ENCODE measurements at regions not wholly inside any gene's neighbourhood (a gene's known extent, or its start where the extent isn't known, plus 50 kb on each side); places are given as distances from the start of the nearest gene placed in this dataset.

- no peak for TF ChIP-seq CTCF (IDR thresholded peaks at IDR 0.05; ENCODE audit: low read depth, low read length, poor library complexity, severe bottlenecking)
- no peak for TF ChIP-seq EZH2phosphoT487 (IDR thresholded peaks at IDR 0.05; ENCODE audit: borderline replicate concordance, low read length)
- H3K27me3 ChIP-seq (ENCODE audit: control insufficient read depth, low read length): no peaks in the 10 kb centered on the region
- no peaks in the 10 kb centered on the region for H4K20me1 ChIP-seq (ENCODE audit: control insufficient read depth, insufficient read depth, low read depth, low read length)
- H3K4me2 ChIP-seq (ENCODE audit: low read length): no peak overlapping the region
- H3F3A ChIP-seq (ENCODE audit: control insufficient read depth, insufficient read depth): no peaks in the 10 kb centered on the region
- H3K9me3 ChIP-seq (ENCODE audit: control insufficient read depth, insufficient read depth, low read length): no peaks in the 10 kb centered on the region
- no peaks in the 10 kb centered on the region for H3K9me2 ChIP-seq (replicated peaks; ENCODE audit: control insufficient read depth, low read length)
- no peaks in the 10 kb centered on the region for H3K79me2 ChIP-seq (ENCODE audit: control insufficient read depth, low read length)
- no peaks in the 10 kb centered on the region for H3K36me3 ChIP-seq (ENCODE audit: control insufficient read depth, low read length)
- no peaks in the 10 kb centered on the region for H3K4me1 ChIP-seq (ENCODE audit: control insufficient read depth, low read length)
- no peak overlapping the region for H3K4me3 ChIP-seq (ENCODE audit: low read length)
- H3K27ac ChIP-seq (ENCODE audit: low read depth, low read length): no peak overlapping the region
These were observed 114.0 kb downstream of the DRD1 start for GRCh38 chr5:175329976-175330375.

DNA sequence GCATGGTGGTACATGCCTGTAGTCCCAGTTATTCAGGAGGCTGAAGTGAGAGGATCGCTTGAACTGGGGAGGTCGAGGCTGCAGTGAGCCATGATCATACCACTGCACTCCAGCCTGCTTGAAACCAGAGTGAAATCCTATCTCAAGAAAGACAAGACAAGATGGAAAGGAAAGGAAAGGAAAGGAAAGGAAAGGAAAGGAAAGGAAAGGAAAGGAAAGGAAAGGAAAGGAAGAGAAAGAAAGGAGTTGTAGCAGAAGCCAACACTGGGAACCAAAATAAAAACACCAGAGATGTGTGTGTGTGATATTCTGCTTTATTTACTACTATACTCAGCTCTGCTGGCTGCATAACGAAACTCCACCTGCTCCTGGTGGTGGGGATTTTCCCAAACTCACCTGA, 115.3 kb downstream of the DRD1 start:
- Histone ChIP-seq H3K9me3 (ENCODE audit: control insufficient read depth, insufficient read depth, low read length) (no peaks in the 10 kb centered on the region), H3K9me2 (replicated peaks; ENCODE audit: control insufficient read depth, low read length) (no peaks in the 10 kb centered on the region), H3K27ac (ENCODE audit: low read depth, low read length) (no peak overlapping the region), H3F3A (ENCODE audit: control insufficient read depth, insufficient read depth) (no peaks in the 10 kb centered on the region), H3K4me3 (ENCODE audit: low read length) (no peak overlapping the region), H3K27me3 (ENCODE audit: control insufficient read depth, low read length) (no peaks in the 10 kb centered on the region), H4K20me1 (ENCODE audit: control insufficient read depth, insufficient read depth, low read depth, low read length) (no peaks in the 10 kb centered on the region), H3K4me2 (ENCODE audit: low read length) (no peak overlapping the region), H3K4me1 (ENCODE audit: control insufficient read depth, low read length) (no peaks in the 10 kb centered on the region), H3K79me2 (ENCODE audit: control insufficient read depth, low read length) (no peaks in the 10 kb centered on the region), H3K36me3 (ENCODE audit: control insufficient read depth, low read length) (no peaks in the 10 kb centered on the region)
- TF ChIP-seq CTCF (IDR thresholded peaks at IDR 0.05; ENCODE audit: low read depth, low read length, poor library complexity, severe bottlenecking): no peak
- TF ChIP-seq EZH2phosphoT487 (IDR thresholded peaks at IDR 0.05; ENCODE audit: borderline replicate concordance, low read length): no peak

GRCh38 chr5:175328176-175328575, 115.8 kb downstream of the DRD1 start:
- Histone ChIP-seq H3K9me3 (ENCODE audit: control insufficient read depth, insufficient read depth, low read length) (no peaks in the 10 kb centered on the region), H3K27ac (ENCODE audit: low read depth, low read length) (no peak overlapping the region), H3K4me2 (ENCODE audit: low read length) (no peak overlapping the region), H3K36me3 (ENCODE audit: control insufficient read depth, low read length) (no peaks in the 10 kb centered on the region), H3F3A (ENCODE audit: control insufficient read depth, insufficient read depth) (no peaks in the 10 kb centered on the region), H3K27me3 (ENCODE audit: control insufficient read depth, low read length) (no peaks in the 10 kb centered on the region), H3K9me2 (replicated peaks; ENCODE audit: control insufficient read depth, low read length) (no peaks in the 10 kb centered on the region), H3K4me1 (ENCODE audit: control insufficient read depth, low read length) (no peaks in the 10 kb centered on the region), H4K20me1 (ENCODE audit: control insufficient read depth, insufficient read depth, low read depth, low read length) (no peaks in the 10 kb centered on the region), H3K4me3 (ENCODE audit: low read length) (no peak overlapping the region), H3K79me2 (ENCODE audit: control insufficient read depth, low read length) (no peaks in the 10 kb centered on the region)
- no peak for TF ChIP-seq CTCF (IDR thresholded peaks at IDR 0.05; ENCODE audit: low read depth, low read length, poor library complexity, severe bottlenecking)
- TF ChIP-seq EZH2phosphoT487 (IDR thresholded peaks at IDR 0.05; ENCODE audit: borderline replicate concordance, low read length): no peak

DNA sequence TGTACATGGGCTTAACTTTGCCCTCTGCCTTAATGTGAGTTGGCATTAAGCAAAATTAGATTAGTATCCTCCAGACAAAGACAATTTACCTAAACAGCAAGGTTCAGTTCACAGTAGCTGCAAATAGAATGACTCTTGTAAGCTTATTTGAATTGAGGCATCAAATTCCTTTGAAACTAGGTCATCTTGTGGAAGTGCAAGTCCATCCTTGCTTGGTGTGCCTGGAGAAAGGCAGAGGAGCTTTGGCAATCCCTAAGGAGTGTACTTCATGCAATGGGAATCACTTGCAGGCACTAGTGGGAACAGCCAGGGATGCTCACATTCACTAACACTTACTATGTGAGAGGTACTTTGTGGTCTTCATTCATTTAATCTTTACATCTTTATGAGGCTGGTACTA, 118.3 kb downstream of the DRD1 start:
- Histone ChIP-seq H3K27ac (ENCODE audit: low read depth, low read length) (no peak overlapping the region), H3K4me2 (ENCODE audit: low read length) (no peak overlapping the region), H3K4me1 (ENCODE audit: control insufficient read depth, low read length) (no peaks in the 10 kb centered on the region), H3K9me3 (ENCODE audit: control insufficient read depth, insufficient read depth, low read length) (no peaks in the 10 kb centered on the region), H3K79me2 (ENCODE audit: control insufficient read depth, low read length) (no peaks in the 10 kb centered on the region), H3F3A (ENCODE audit: control insufficient read depth, insufficient read depth) (no peaks in the 10 kb centered on the region), H4K20me1 (ENCODE audit: control insufficient read depth, insufficient read depth, low read depth, low read length) (no peaks in the 10 kb centered on the region), H3K9me2 (replicated peaks; ENCODE audit: control insufficient read depth, low read length) (no peaks in the 10 kb centered on the region), H3K27me3 (ENCODE audit: control insufficient read depth, low read length) (no peaks in the 10 kb centered on the region), H3K36me3 (ENCODE audit: control insufficient read depth, low read length) (no peaks in the 10 kb centered on the region), H3K4me3 (ENCODE audit: low read length) (no peak overlapping the region)
- TF ChIP-seq CTCF (IDR thresholded peaks at IDR 0.05; ENCODE audit: low read depth, low read length, poor library complexity, severe bottlenecking): no peak
- no peak for TF ChIP-seq EZH2phosphoT487 (IDR thresholded peaks at IDR 0.05; ENCODE audit: borderline replicate concordance, low read length)

Measured in DOHH2 (cell line).